Kidney (tissue), 13 donors: ENCODE measurements at regions not wholly inside any gene's neighbourhood (a gene's known extent, or its start where the extent isn't known, plus 50 kb on each side); places are given as distances from the start of the nearest gene placed in this dataset.

ENCODE experiments used
- DNase-seq, 5 donors: peaks; one replicate each; pipeline ENCODE4 v3.0.0-alpha.2; 2013 to 2020
- FAIRE-seq: peaks from 2 replicates; lab custom pipeline; 2012; peaks lifted over from hg19 to GRCh38; lab: Jason Lieb, UNC
- H3K27ac ChIP-seq, 2 donors: one replicate each; pipeline ENCODE4 v1.7.0; 2013; ENCODE audit warnings: low read depth in 2 of 2, low read length in 2 of 2, inconsistent platforms in 1 of 2
- H3K27me3 ChIP-seq: one replicate; pipeline ENCODE4 v1.7.1; 2013; ENCODE audit warnings: low read length, inconsistent platforms; ENCODE audit not compliant: control insufficient read depth, insufficient read depth
- H3K36me3 ChIP-seq, 3 donors: one replicate each; pipeline versions ENCODE4 v1.7.0 to v1.7.1; 2013; ENCODE audit warnings: low read length in 3 of 3, control low read depth in 1 of 3, inconsistent platforms in 1 of 3; ENCODE audit not compliant: insufficient read depth in 3 of 3, control insufficient read depth in 2 of 3
- H3K4me1 ChIP-seq, 3 donors: one replicate each; pipeline versions ENCODE4 v1.7.0 to v1.7.1; 2013; ENCODE audit warnings: low read length in 3 of 3, inconsistent platforms in 1 of 3, low read depth in 1 of 3; ENCODE audit not compliant: control insufficient read depth in 2 of 3, insufficient read depth in 2 of 3
- H3K4me3 ChIP-seq, 3 donors: one replicate each; pipeline versions ENCODE4 v1.7.0 to v1.8.1; 2013; ENCODE audit warnings: low read length in 3 of 3, control low read depth in 1 of 3, inconsistent platforms in 1 of 3
- H3K9ac ChIP-seq, 3 donors: one replicate each; pipeline versions ENCODE4 v1.7.0 to v1.7.1; 2013; ENCODE audit warnings: low read length in 3 of 3, control low read depth in 1 of 3, inconsistent platforms in 1 of 3
- H3K9me3 ChIP-seq, 3 donors: one replicate each; pipeline versions ENCODE4 v1.7.0 to v1.7.1; 2013; ENCODE audit warnings: low read length in 3 of 3, control low read depth in 1 of 3, inconsistent platforms in 1 of 3; ENCODE audit not compliant: control insufficient read depth in 2 of 3, insufficient read depth in 1 of 3
- CTCF ChIP-seq: IDR thresholded peaks from 3 replicates; pipeline ENCODE4 v1.5.1; 2012; ENCODE audit warnings: mild to moderate bottlenecking, moderate library complexity, borderline replicate concordance; ENCODE audit not compliant: insufficient read depth; ENCODE audit errors: extremely low read depth
- intact Hi-C: fragments of 100-400 bp; cut with DNase I; formaldehyde crosslinking; loops from one replicate; pipeline ENCODE4 v1.11.1; 2022
- donor health status: control.
- donor health status: control.
- donor health status: control.
- donor health status: control.
- donor health status: control.
- donor health status: DM: yes; HTN: yes; CAD: no.
- donor health status: Normal renal cell carcinoma (clear cell type).

- H3K9me3 ChIP-seq: no peaks in the 10 kb centered on the region
- H3K36me3 ChIP-seq: no peaks in the 10 kb centered on the region
- no peak for FAIRE-seq
- no peak for TF ChIP-seq CTCF
- H3K27ac ChIP-seq: no peak overlapping the region
- no peak overlapping the region for H3K4me3 ChIP-seq
- H3K4me1 ChIP-seq: no peaks in the 10 kb centered on the region
- no peaks in the 10 kb centered on the region for H3K27me3 ChIP-seq
- intact Hi-C loops: no loop called here
- no peak overlapping the region for H3K9ac ChIP-seq
- no peak for DNase-seq
Observed at GRCh38 chr12:41903014-41903708, 241.5 kb downstream of the GXYLT1 start.

GRCh38 chr12:41899577-41899976 lies 245.1 kb downstream of the GXYLT1 start:
- H3K36me3 ChIP-seq: no peaks in the 10 kb centered on the region
- H3K4me3 ChIP-seq: no peak overlapping the region
- H3K27me3 ChIP-seq: no peaks in the 10 kb centered on the region
- no peak overlapping the region for H3K27ac ChIP-seq
- intact Hi-C loops: no loop called here
- TF ChIP-seq CTCF: no peak
- no peaks in the 10 kb centered on the region for H3K4me1 ChIP-seq
- no peak overlapping the region for H3K9ac ChIP-seq
- DNase-seq (no peak), FAIRE-seq (no peak)
- H3K9me3 ChIP-seq: peaks cover 0 to 4% (median 0%) of the 10 kb centered on the region in 3 donors

GRCh38 chr12:41897593-41897992 lies 247.1 kb downstream of the GXYLT1 start:
- DNase-seq (no peak), FAIRE-seq (no peak)
- Histone ChIP-seq H3K9ac (no peak overlapping the region), H3K4me3 (no peak overlapping the region), H3K36me3 (no peaks in the 10 kb centered on the region), H3K27ac (no peak overlapping the region), H3K27me3 (no peaks in the 10 kb centered on the region), H3K4me1 (no peaks in the 10 kb centered on the region), H3K9me3 (peaks cover 0 to 4% (median 0%) of the 10 kb centered on the region in 3 donors)
- TF ChIP-seq CTCF: no peak
- intact Hi-C loops: no loop called here

GRCh38 chr12:41893491-41893890 lies 251.2 kb downstream of the GXYLT1 start:
- no peak for TF ChIP-seq CTCF
- DNase-seq: no peak
- intact Hi-C loops: no loop called here
- H3K4me1 ChIP-seq: no peaks in the 10 kb centered on the region
- H3K27me3 ChIP-seq: no peaks in the 10 kb centered on the region
- H3K36me3 ChIP-seq: no peaks in the 10 kb centered on the region
- H3K27ac ChIP-seq: no peak overlapping the region
- no peak overlapping the region for H3K9ac ChIP-seq
- H3K4me3 ChIP-seq: no peak overlapping the region
- FAIRE-seq: no peak
- peaks cover 0 to 4% (median 0%) of the 10 kb centered on the region in 3 donors for H3K9me3 ChIP-seq
